Upper lobe of left lung (tissue), 6 donors: ENCODE measurements at regions not wholly inside any gene's neighbourhood (a gene's known extent, or its start where the extent isn't known, plus 50 kb on each side); places are given as distances from the start of the nearest gene placed in this dataset.

Source experiments
- ATAC-seq, 2 donors: fragments of 200-7000 bp; cut with Tn5 transposase; one replicate each; pipeline ENCODE4 v1.9.1; 2022; ENCODE audit warnings: mild to moderate bottlenecking in 2 of 2, moderate library complexity in 2 of 2; ENCODE audit not compliant: low FRiP score in 2 of 2
- DNase-seq, 2 donors: peaks; one replicate each; pipeline ENCODE4 v3.0.0-alpha.2; 2019 to 2020
- H3K27ac ChIP-seq, 4 donors: fragments of 200-600 bp; sonication (generic); one replicate each; pipeline ENCODE4 v1.5.1; 2016 to 2019
- H3K27me3 ChIP-seq, 4 donors: fragments of 200-600 bp; sonication (generic); one replicate each; pipeline ENCODE4 v1.5.1; 2017 to 2019
- H3K36me3 ChIP-seq, 4 donors: fragments of 200-600 bp; sonication (generic); one replicate each; pipeline ENCODE4 v1.5.1; 2016 to 2019
- H3K4me1 ChIP-seq, 4 donors: fragments of 200-600 bp; sonication (generic); one replicate each; pipeline ENCODE4 v1.5.1; 2018 to 2019
- H3K4me3 ChIP-seq, 4 donors: fragments of 200-600 bp; sonication (generic); one replicate each; pipeline ENCODE4 v1.5.1; 2017 to 2019; ENCODE audit warnings: mild to moderate bottlenecking in 2 of 4, moderate library complexity in 1 of 4
- H3K9me3 ChIP-seq, 4 donors: fragments of 200-600 bp; sonication (generic); one replicate each; pipeline ENCODE4 v1.5.1; 2018 to 2019
- EP300 ChIP-seq, 4 donors: sonication (generic); formaldehyde crosslinking; IDR thresholded peaks; one replicate each; pipeline ENCODE4 v1.5.1; 2017; ENCODE audit warnings: antibody characterized with exemption in 4 of 4, control low read depth in 2 of 4
- POLR2A ChIP-seq, 4 donors: fragments of 450-650 bp; IDR thresholded peaks; one replicate each; pipeline ENCODE4 v1.5.1; 2016 to 2017; ENCODE audit warnings: antibody characterized with exemption in 4 of 4, mild to moderate bottlenecking in 2 of 4
- POLR2AphosphoS5 ChIP-seq, 2 donors: sonication (generic); formaldehyde crosslinking; IDR thresholded peaks; one replicate each; pipeline ENCODE4 v1.5.1; 2017; ENCODE audit warnings: antibody characterized with exemption in 2 of 2
- WGBS, 2 donors: methylation state at CpG; one replicate each; pipeline ENCODE4 v1.1.5; 2017 to 2018; 5-methylcytosine and 5-hydroxymethylcytosine counted together
- TF ChIP-seq, protein P1 (sequence below), 6 experiments: fragments of 450-650 bp in 4 of 6; fragments of 200-600 bp in 2 of 6; sonication (generic) in 2 of 6; IDR thresholded peaks; one replicate each; pipeline ENCODE4 v1.5.1; 2016 to 2019; ENCODE audit warnings: antibody characterized with exemption in 6 of 6
- donor health status: DM: no; HTN: no; CAD: no; lungs with moderate emphysema.
- donor health status: DM: no; HTN: yes; CAD: no; lungs with severe emphysema.

DNA sequence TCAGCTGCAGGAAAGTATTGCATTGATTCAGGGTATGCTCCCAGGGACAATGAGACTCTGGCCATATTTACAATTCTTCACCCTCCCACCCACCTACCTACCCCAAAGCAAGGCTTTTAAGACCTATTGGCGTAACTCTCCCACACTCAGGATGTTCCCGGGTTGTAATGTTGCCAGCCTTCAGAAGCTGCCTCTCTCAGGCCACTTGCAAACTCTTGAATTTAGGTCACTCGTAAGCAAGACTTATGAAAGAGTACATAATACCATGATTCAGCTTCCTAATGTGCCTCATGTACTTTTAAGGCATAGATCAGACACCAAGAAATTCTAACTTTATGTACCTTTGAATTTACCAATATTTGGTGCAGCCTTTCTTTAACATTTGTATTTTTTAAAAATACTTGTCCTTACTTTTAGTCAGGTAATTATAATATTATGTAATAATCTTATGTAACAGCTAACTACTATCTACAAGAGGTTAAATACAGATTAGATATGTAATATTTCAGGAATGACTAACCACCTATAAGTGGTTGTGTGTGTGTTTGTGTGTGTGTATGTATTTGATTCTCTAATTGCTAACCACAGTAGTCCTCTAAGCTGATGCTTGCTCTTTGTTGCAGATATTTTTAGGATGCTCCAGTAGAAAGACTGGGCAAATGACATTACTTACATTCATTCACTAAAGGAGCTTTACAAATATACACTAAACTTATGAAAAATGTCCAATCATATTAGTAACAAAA lies 630.5 kb upstream of the MEF2C start:
- 71 to 82% methylated on average over 3 of the region's 3 CpGs for WGBS, 2 donors
- H3K36me3 ChIP-seq = no peaks in the 10 kb centered on the region
- no peak overlapping the region for H3K4me3 ChIP-seq
- peaks cover 0 to 5% (median 0%) of the 10 kb centered on the region in 4 donors for H3K4me1 ChIP-seq
- ATAC-seq (peak in 1 of 2 donors; percentile 53), DNase-seq (peak in 1 of 2 donors; percentile 28)
- no peaks in the 10 kb centered on the region for H3K27me3 ChIP-seq
- TF ChIP-seq POLR2AphosphoS5 (IDR thresholded peaks at IDR 0.05) (no peak), POLR2A (IDR thresholded peaks at IDR 0.05) (no peak), EP300 (IDR thresholded peaks at IDR 0.05) (no peak)
- TF ChIP-seq, protein P1, sequence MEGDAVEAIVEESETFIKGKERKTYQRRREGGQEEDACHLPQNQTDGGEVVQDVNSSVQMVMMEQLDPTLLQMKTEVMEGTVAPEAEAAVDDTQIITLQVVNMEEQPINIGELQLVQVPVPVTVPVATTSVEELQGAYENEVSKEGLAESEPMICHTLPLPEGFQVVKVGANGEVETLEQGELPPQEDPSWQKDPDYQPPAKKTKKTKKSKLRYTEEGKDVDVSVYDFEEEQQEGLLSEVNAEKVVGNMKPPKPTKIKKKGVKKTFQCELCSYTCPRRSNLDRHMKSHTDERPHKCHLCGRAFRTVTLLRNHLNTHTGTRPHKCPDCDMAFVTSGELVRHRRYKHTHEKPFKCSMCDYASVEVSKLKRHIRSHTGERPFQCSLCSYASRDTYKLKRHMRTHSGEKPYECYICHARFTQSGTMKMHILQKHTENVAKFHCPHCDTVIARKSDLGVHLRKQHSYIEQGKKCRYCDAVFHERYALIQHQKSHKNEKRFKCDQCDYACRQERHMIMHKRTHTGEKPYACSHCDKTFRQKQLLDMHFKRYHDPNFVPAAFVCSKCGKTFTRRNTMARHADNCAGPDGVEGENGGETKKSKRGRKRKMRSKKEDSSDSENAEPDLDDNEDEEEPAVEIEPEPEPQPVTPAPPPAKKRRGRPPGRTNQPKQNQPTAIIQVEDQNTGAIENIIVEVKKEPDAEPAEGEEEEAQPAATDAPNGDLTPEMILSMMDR (IDR thresholded peaks at IDR 0.05) = no peak
- H3K27ac ChIP-seq = no peak overlapping the region
- no peaks in the 10 kb centered on the region for H3K9me3 ChIP-seq

GRCh38 chr5:89504051-89504450 lies 621.1 kb upstream of the MEF2C start:
- ATAC-seq (no peak), DNase-seq (no peak)
- Histone ChIP-seq H3K27ac (no peak overlapping the region), H3K36me3 (no peaks in the 10 kb centered on the region), H3K9me3 (no peaks in the 10 kb centered on the region), H3K4me1 (no peaks in the 10 kb centered on the region), H3K27me3 (no peaks in the 10 kb centered on the region), H3K4me3 (no peak overlapping the region)
- WGBS, 2 donors = 91 to 93% methylated on average over 1 of the region's 1 CpG
- TF ChIP-seq POLR2A (IDR thresholded peaks at IDR 0.05) (no peak), EP300 (IDR thresholded peaks at IDR 0.05) (no peak), POLR2AphosphoS5 (IDR thresholded peaks at IDR 0.05) (no peak)
- TF ChIP-seq, protein P1 (IDR thresholded peaks at IDR 0.05) = no peak

DNA sequence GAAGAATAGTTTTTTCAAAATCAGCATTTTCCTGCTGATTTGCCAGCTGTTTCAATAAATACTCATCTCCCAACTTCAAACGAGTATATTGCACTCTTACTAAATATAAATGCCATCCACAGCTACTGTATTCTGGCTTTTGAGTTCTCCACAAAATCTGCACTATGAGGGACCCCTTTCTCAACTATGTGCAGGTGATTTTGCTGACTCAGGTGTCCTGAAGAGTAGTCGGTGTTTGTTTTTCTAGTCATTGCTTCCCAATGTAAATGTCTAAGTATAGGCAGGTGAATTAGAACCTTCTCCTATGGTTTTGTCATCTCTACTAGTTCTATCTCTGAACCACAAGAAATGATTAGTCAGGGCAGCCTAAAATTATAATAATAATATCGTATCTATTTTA lies 616.8 kb upstream of the MEF2C start:
- H3K36me3 ChIP-seq = no peaks in the 10 kb centered on the region
- H3K27me3 ChIP-seq = no peaks in the 10 kb centered on the region
- no peaks in the 10 kb centered on the region for H3K9me3 ChIP-seq
- no peaks in the 10 kb centered on the region for H3K4me1 ChIP-seq
- no peak overlapping the region for H3K4me3 ChIP-seq
- DNase-seq (no peak), ATAC-seq (no peak)
- WGBS, 2 donors = 73 to 76% methylated on average over 3 of the region's 3 CpGs
- TF ChIP-seq POLR2A (IDR thresholded peaks at IDR 0.05) (no peak), EP300 (IDR thresholded peaks at IDR 0.05) (no peak), POLR2AphosphoS5 (IDR thresholded peaks at IDR 0.05) (no peak)
- TF ChIP-seq, protein P1 (IDR thresholded peaks at IDR 0.05) = no peak
- no peak overlapping the region for H3K27ac ChIP-seq

GRCh38 chr5:89498699-89499098 lies 615.7 kb upstream of the MEF2C start:
- DNase-seq = no peak
- Histone ChIP-seq H3K4me1 (no peaks in the 10 kb centered on the region), H3K36me3 (no peaks in the 10 kb centered on the region), H3K9me3 (no peaks in the 10 kb centered on the region), H3K4me3 (no peak overlapping the region), H3K27me3 (no peaks in the 10 kb centered on the region), H3K27ac (no peak overlapping the region)
- no peak for ATAC-seq
- 74 to 83% methylated on average over 4 of the region's 4 CpGs for WGBS, 2 donors
- TF ChIP-seq POLR2A (IDR thresholded peaks at IDR 0.05) (no peak), EP300 (IDR thresholded peaks at IDR 0.05) (no peak), POLR2AphosphoS5 (IDR thresholded peaks at IDR 0.05) (no peak)
- TF ChIP-seq, protein P1 (IDR thresholded peaks at IDR 0.05) = no peak

- no peak for TF ChIP-seq POLR2A (IDR thresholded peaks at IDR 0.05)
- TF ChIP-seq, protein P1 (IDR thresholded peaks at IDR 0.05) = no peak
- TF ChIP-seq EP300 (IDR thresholded peaks at IDR 0.05) = no peak
- no peak for TF ChIP-seq POLR2AphosphoS5 (IDR thresholded peaks at IDR 0.05)
- no peaks in the 10 kb centered on the region for H3K4me1 ChIP-seq
- no peak overlapping the region for H3K27ac ChIP-seq
- no peaks in the 10 kb centered on the region for H3K27me3 ChIP-seq
- no peak overlapping the region for H3K4me3 ChIP-seq
- no peak for ATAC-seq
- H3K9me3 ChIP-seq = no peaks in the 10 kb centered on the region
- WGBS, 2 donors = 88 to 100% methylated on average over 1 of the region's 1 CpG
- no peaks in the 10 kb centered on the region for H3K36me3 ChIP-seq
- DNase-seq = no peak
Measured at GRCh38 chr5:89493414-89493813, 610.4 kb upstream of the MEF2C start.
